ENCODE measurements at regions not wholly inside any gene's neighbourhood (a gene's known extent, or its start where the extent isn't known, plus 50 kb on each side); places are given as distances from the start of the nearest gene placed in this dataset.

DNA sequence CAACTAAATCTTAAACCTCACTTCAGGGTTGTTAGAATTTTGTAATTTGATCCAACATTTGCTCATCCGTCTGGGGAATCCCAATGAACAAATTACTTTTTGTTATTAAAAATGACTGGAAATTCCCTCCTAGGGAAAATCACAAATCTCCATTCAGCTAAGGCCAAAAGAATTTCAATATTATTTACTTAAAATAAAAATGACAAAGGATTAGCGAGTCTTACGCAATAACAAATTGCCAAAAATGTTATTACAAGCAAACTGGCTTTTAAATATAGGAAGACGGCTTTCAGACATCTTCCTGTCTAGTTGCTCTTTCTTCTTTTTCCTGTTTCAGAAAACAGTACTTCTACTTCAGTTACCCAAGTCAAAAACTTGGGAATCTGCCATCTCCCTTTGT is 92.4 kb upstream of the TSPAN8 start:
- no peaks in the 10 kb centered on the region for H3K27me3 Mint-ChIP-seq (ENCODE audit: insufficient read depth)
- DNase-seq (ENCODE audit: low spot score) = no peak
- no peak overlapping the region for H3K4me3 Mint-ChIP-seq
- no peak overlapping the region for H3K27ac Mint-ChIP-seq
- intact Hi-C loops (cut with micrococcal nuclease) = no loop called here
- no peaks in the 10 kb centered on the region for H3K4me1 Mint-ChIP-seq (ENCODE audit: low read depth)
- H3K9me3 Mint-ChIP-seq = peaks cover 16% of the 10 kb centered on the region
- H3K36me3 Mint-ChIP-seq (ENCODE audit: low read depth) = no peaks in the 10 kb centered on the region

DNA sequence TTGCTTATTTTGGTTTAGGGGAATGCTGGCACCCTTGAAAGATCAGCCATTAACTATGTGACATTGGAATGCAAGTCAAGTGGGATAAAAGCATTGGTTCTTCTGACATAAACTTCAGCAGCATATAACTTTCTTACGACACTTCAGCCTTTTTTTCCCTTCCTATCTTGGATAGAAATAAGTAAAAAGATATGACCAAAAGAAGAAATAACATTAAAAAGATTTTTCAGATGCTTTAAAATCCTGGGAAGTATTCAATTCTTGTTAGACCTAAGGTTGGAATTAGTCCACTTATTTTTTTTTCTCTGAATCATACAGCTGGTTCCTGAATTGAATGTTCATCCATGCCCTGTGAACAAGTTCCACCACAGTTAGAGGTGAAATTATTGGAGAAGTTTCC is 85.6 kb upstream of the TSPAN8 start:
- DNase-seq (ENCODE audit: low spot score) = no peak
- Mint-ChIP-seq H3K4me3 (no peak overlapping the region), H3K27ac (no peak overlapping the region), H3K4me1 (ENCODE audit: low read depth) (no peaks in the 10 kb centered on the region), H3K36me3 (ENCODE audit: low read depth) (no peaks in the 10 kb centered on the region), H3K9me3 (no peaks in the 10 kb centered on the region), H3K27me3 (ENCODE audit: insufficient read depth) (no peaks in the 10 kb centered on the region)
- intact Hi-C loops (cut with micrococcal nuclease) = no loop called here

DNA sequence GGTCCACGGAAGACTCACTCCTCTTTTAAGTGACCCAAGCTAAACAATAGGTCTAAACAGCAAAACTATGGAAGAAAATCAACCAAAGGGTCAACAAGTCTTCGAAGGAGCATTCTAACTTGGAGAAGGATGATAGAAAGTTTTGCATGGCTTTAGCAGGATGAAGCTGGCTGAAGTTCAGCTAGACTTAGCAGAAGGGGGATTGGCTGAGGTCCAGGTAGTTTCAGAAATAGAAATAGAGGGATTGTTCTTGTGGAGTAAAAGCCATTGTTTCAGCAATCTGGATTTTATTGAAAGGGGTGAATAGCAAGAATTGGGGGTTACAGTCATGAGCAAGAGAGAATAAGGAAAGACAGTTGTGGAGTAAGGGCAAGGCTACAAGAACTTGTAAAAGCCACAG is 84.7 kb upstream of the TSPAN8 start:
- Mint-ChIP-seq H3K27ac (no peak overlapping the region), H3K4me1 (ENCODE audit: low read depth) (no peaks in the 10 kb centered on the region), H3K4me3 (no peak overlapping the region), H3K36me3 (ENCODE audit: low read depth) (no peaks in the 10 kb centered on the region), H3K27me3 (ENCODE audit: insufficient read depth) (no peaks in the 10 kb centered on the region), H3K9me3 (no peaks in the 10 kb centered on the region)
- intact Hi-C loops (cut with micrococcal nuclease) = no loop called here
- no peak for DNase-seq (ENCODE audit: low spot score)

DNA sequence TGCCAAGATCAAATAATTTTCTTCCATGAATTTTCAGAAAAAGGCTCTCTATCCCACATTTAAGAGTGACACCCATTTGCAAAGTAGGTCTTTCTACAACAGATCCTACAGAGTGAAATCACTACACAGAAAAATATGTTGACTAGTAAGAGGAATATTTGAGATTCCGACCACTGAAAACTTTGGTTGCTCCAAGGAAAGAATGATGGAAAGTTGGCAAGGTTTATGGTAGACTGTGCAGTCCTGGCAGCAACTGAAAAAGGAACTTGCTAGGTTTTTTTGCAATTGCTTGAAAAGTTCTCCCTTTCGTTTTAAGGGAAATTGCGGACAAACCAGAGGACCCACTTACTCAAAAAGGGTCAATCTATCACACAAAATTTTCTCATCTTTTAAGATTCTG is 83.1 kb upstream of the TSPAN8 start:
- intact Hi-C loops (cut with micrococcal nuclease) = no loop called here
- DNase-seq (ENCODE audit: low spot score) = no peak

DNA sequence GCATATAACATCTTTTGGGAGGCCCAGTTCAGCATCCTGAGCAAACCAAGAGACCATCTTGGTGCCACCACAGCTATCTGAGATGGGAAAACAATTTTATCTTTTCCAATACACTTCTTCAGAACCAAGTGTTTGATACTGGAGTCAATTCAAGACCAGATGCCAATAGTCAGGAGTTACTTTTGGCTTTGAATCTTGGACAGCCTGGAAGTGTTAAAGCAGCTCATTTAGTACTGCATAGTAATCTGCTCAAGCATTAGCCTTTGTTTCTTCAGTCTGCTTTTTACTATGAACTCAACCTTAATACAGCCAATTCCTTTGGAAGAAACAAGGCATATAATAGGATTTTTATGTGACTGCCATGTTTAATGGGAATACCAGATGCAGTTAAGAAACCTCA is 81.9 kb upstream of the TSPAN8 start:
- Mint-ChIP-seq H3K36me3 (ENCODE audit: low read depth) (no peaks in the 10 kb centered on the region), H3K4me1 (ENCODE audit: low read depth) (no peaks in the 10 kb centered on the region), H3K4me3 (no peak overlapping the region), H3K9me3 (no peaks in the 10 kb centered on the region), H3K27ac (no peak overlapping the region), H3K27me3 (ENCODE audit: insufficient read depth) (no peaks in the 10 kb centered on the region)
- DNase-seq (ENCODE audit: low spot score) = no peak
- intact Hi-C loops (cut with micrococcal nuclease) = no loop called here

More for the DNA sequence above, 83.1 kb upstream of the TSPAN8 start:
- no peaks in the 10 kb centered on the region for H3K27me3 Mint-ChIP-seq (ENCODE audit: insufficient read depth)
- no peak overlapping the region for H3K4me3 Mint-ChIP-seq
- H3K9me3 Mint-ChIP-seq = no peaks in the 10 kb centered on the region
- H3K4me1 Mint-ChIP-seq (ENCODE audit: low read depth) = no peaks in the 10 kb centered on the region
- no peaks in the 10 kb centered on the region for H3K36me3 Mint-ChIP-seq (ENCODE audit: low read depth)
- H3K27ac Mint-ChIP-seq = no peak overlapping the region

DNA sequence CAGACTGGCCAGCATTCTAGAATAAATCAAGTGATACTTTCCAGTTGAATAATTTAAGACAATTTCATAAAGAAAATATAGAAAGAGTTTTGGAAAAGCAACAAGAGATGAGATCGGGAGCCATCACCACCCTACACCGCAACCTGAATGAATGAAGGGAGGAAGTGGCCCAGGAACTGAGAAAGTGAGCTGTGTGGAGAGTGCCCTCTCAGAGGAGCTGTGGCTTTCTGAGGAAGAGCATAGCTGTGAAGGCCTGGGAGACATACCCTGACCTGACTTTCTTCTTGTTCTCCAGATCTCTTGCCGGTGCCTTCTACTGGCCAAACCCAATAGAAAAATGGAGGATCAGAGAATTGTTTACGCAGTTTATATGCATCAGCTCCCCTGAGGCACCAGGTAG is 79.3 kb upstream of the TSPAN8 start:
- intact Hi-C loops (cut with micrococcal nuclease) = no loop called here
- no peaks in the 10 kb centered on the region for H3K9me3 Mint-ChIP-seq
- H3K27me3 Mint-ChIP-seq (ENCODE audit: insufficient read depth) = no peaks in the 10 kb centered on the region
- no peak overlapping the region for H3K27ac Mint-ChIP-seq
- no peaks in the 10 kb centered on the region for H3K4me1 Mint-ChIP-seq (ENCODE audit: low read depth)
- H3K4me3 Mint-ChIP-seq = no peak overlapping the region
- H3K36me3 Mint-ChIP-seq (ENCODE audit: low read depth) = no peaks in the 10 kb centered on the region
- no peak for DNase-seq (ENCODE audit: low spot score)

DNA sequence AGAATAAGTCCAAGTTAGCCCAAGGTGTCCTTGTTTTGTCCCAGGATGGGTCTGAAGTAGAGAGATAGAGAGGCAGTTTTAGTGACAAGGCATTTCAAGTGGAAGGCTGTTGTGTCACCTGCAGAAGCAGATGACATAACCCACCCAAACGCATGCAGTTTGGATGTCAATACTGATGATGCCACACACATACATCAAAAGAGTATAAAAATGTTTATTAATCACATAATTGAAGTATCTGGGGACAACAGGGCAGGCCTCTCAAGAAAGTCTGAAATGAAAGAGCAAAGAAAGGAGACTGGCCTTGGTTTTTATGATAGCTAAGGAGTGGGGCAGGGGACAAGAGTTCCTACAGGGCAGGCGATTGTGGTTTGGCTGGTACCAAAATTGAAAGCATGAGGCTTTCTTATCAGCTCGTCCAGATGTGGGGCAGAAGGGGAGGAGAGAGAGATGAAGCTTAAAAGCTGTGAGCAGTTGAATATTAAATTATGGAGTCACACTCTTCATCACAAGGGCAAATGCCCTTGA is 78.4 kb upstream of the TSPAN8 start:
- intact Hi-C loops (cut with micrococcal nuclease) = no loop called here
- Mint-ChIP-seq H3K4me1 (ENCODE audit: low read depth) (no peaks in the 10 kb centered on the region), H3K36me3 (ENCODE audit: low read depth) (no peaks in the 10 kb centered on the region), H3K9me3 (no peaks in the 10 kb centered on the region), H3K27ac (no peak overlapping the region), H3K4me3 (no peak overlapping the region), H3K27me3 (ENCODE audit: insufficient read depth) (no peaks in the 10 kb centered on the region)
- no peak for DNase-seq (ENCODE audit: low spot score)

DNA sequence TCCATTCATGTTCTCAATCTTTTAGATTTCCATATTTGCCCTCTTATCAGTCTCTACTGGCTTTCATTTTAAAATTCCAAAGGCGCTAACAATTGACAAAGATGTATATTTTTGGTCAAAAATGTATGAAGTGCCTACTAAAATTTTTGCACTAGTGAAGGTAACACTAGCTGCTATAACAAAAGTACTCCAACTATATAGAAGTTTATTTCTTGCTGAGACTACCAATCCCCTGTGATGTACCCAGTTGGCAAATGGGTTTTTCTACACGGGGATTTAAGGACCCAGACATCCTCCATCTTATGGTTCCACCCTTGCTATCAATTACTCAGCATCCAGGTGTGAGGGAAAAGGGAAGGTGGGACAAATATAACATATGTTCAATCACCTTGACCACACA is 75.3 kb upstream of the TSPAN8 start:
- DNase-seq (ENCODE audit: low spot score) = no peak
- H3K27me3 Mint-ChIP-seq (ENCODE audit: insufficient read depth) = no peaks in the 10 kb centered on the region
- intact Hi-C loops (cut with micrococcal nuclease) = no loop called here
- no peaks in the 10 kb centered on the region for H3K4me1 Mint-ChIP-seq (ENCODE audit: low read depth)
- no peak overlapping the region for H3K4me3 Mint-ChIP-seq
- H3K27ac Mint-ChIP-seq = no peak overlapping the region
- H3K36me3 Mint-ChIP-seq (ENCODE audit: low read depth) = no peaks in the 10 kb centered on the region
- no peaks in the 10 kb centered on the region for H3K9me3 Mint-ChIP-seq

DNA sequence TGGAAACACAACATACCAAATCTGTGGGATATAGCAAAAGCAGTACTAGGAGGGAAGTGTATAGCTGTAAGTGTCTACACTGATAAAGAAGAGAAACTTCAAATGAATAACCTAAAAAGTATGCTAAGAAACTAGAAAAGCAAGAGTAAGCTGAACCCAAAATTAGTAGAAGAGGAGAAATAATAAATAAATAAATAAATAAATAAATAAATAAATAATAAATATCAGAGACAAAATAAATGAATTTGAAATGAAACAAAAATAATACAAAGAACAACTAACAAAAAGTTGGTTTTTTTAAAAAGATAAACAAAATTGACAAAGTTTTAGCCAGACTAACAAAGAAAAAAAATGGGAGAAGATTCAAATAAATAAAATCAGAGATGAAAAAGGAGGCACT is 72.7 kb upstream of the TSPAN8 start:
- Mint-ChIP-seq H3K36me3 (ENCODE audit: low read depth) (no peaks in the 10 kb centered on the region), H3K27me3 (ENCODE audit: insufficient read depth) (no peaks in the 10 kb centered on the region), H3K9me3 (no peaks in the 10 kb centered on the region), H3K4me3 (no peak overlapping the region), H3K27ac (no peak overlapping the region), H3K4me1 (ENCODE audit: low read depth) (no peaks in the 10 kb centered on the region)
- intact Hi-C loops (cut with micrococcal nuclease) = no loop called here
- DNase-seq (ENCODE audit: low spot score) = no peak

DNA sequence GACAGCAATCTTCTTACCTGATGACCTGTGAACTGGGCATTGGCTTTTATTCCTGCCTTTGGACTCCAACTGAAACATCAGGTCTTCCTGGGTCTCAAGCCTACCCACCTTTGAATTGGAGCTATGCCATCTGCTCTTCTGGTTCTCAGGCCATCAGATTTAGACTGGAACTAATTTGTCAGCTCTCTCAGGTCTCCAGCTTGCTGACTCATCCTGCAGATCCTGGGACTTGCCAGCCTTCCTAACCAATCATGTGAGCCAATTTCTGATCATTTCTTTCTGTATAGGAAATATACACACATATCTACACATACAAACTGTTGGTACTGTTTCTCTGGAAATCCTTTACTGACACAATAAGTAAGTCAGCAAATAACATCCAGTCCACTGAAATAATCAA is 65.3 kb upstream of the TSPAN8 start:
- no peak overlapping the region for H3K27ac Mint-ChIP-seq
- H3K36me3 Mint-ChIP-seq (ENCODE audit: low read depth) = no peaks in the 10 kb centered on the region
- H3K4me1 Mint-ChIP-seq (ENCODE audit: low read depth) = no peaks in the 10 kb centered on the region
- intact Hi-C loops (cut with micrococcal nuclease) = no loop called here
- H3K4me3 Mint-ChIP-seq = no peak overlapping the region
- DNase-seq (ENCODE audit: low spot score) = no peak
- H3K27me3 Mint-ChIP-seq (ENCODE audit: insufficient read depth) = no peaks in the 10 kb centered on the region
- no peaks in the 10 kb centered on the region for H3K9me3 Mint-ChIP-seq

DNA sequence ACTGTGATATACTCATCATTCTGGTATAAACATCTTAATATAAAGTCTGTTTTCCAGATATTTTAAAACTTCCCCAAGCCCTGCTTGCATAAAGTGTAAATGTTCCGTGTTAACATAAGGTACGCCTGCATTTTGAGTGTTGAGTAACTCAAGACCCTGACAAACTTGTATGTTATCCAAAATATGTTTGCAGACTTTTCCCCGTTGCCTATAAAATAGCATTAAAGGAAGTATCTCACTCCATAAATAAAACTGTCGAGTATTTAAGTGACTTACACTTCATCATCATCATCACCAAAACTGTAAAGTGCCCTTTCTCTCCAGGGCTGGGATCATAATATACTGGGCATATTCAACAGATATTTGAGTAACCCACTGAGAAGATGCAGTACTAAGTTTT is 64.6 kb upstream of the TSPAN8 start:
- no peaks in the 10 kb centered on the region for H3K9me3 Mint-ChIP-seq
- no peaks in the 10 kb centered on the region for H3K4me1 Mint-ChIP-seq (ENCODE audit: low read depth)
- no peaks in the 10 kb centered on the region for H3K27me3 Mint-ChIP-seq (ENCODE audit: insufficient read depth)
- intact Hi-C loops (cut with micrococcal nuclease) = no loop called here
- no peak for DNase-seq (ENCODE audit: low spot score)
- no peaks in the 10 kb centered on the region for H3K36me3 Mint-ChIP-seq (ENCODE audit: low read depth)
- no peak overlapping the region for H3K27ac Mint-ChIP-seq
- no peak overlapping the region for H3K4me3 Mint-ChIP-seq

DNA sequence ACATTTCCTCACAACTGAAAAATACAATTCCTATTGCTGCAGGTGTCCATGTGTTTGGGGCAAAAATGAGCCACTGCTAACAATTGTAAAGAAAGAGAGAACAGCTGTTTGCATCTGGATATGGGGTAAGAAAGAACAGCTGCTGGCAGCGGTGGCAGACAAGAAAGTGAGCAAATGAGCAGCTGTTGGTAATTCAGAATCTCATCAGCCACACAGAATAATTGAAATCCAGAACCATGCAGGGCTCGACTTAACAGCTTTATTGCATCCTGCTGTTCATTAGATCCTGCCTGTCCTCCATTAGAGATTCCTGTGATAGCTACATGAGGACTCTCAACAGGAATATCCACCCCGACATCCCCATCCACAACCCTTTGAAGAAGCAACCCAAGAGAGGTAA is 62.5 kb upstream of the TSPAN8 start:
- Mint-ChIP-seq H3K27ac (no peak overlapping the region), H3K36me3 (ENCODE audit: low read depth) (no peaks in the 10 kb centered on the region), H3K9me3 (no peaks in the 10 kb centered on the region), H3K4me3 (no peak overlapping the region), H3K27me3 (ENCODE audit: insufficient read depth) (no peaks in the 10 kb centered on the region), H3K4me1 (ENCODE audit: low read depth) (no peaks in the 10 kb centered on the region)
- DNase-seq (ENCODE audit: low spot score) = no peak
- intact Hi-C loops (cut with micrococcal nuclease) = no loop called here

DNA sequence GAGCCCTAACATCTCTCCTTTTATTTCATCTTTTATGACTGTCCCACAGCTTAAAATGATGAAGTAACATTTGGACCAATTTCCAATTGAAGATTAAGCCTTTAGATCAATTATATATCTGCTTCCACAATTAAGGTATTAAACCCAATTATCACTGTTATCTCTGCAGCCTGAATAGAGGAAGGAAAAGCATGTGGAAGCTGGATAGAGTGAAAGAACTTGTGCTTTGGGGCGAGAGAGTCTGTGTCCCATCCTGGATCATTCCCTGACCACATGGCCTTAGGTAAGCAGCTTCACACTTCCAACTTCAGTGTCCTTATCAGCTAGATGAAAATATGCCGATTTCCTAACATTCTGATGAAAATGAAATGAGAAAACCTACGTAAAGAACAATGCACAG is 61.4 kb upstream of the TSPAN8 start:
- no peaks in the 10 kb centered on the region for H3K9me3 Mint-ChIP-seq
- no peak for DNase-seq (ENCODE audit: low spot score)
- intact Hi-C loops (cut with micrococcal nuclease) = no loop called here

DNA sequence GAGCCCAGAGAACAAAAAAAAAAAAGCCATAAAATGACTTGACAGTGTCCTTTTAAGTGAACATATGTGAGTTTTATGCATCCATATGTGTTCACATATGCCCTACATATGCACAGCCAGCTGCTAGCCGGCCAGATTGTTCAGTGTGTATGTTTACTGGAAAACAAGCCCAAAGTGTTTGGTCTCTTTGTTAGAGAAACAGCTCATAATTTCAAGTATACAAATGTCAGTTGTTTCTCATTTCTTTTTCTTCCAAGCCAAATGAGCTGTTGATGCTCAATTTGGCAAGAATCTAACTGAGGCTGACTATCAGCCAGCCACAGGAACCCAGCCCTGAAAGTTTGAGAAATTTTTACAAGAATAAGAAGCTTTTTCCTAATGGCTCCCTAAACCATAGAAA is 60.8 kb upstream of the TSPAN8 start:
- Mint-ChIP-seq H3K27me3 (ENCODE audit: insufficient read depth) (no peaks in the 10 kb centered on the region), H3K4me1 (ENCODE audit: low read depth) (no peaks in the 10 kb centered on the region), H3K36me3 (ENCODE audit: low read depth) (no peaks in the 10 kb centered on the region), H3K9me3 (no peaks in the 10 kb centered on the region), H3K4me3 (no peak overlapping the region), H3K27ac (no peak overlapping the region)
- intact Hi-C loops (cut with micrococcal nuclease) = no loop called here
- DNase-seq (ENCODE audit: low spot score) = no peak

More for the DNA sequence above, 61.4 kb upstream of the TSPAN8 start:
- H3K4me1 Mint-ChIP-seq (ENCODE audit: low read depth) = no peaks in the 10 kb centered on the region
- H3K27ac Mint-ChIP-seq = no peak overlapping the region
- H3K36me3 Mint-ChIP-seq (ENCODE audit: low read depth) = no peaks in the 10 kb centered on the region
- H3K27me3 Mint-ChIP-seq (ENCODE audit: insufficient read depth) = no peaks in the 10 kb centered on the region
- H3K4me3 Mint-ChIP-seq = no peak overlapping the region
